ENCODE measurements at regions not wholly inside any gene's neighbourhood (a gene's known extent, or its start where the extent isn't known, plus 50 kb on each side); places are given as distances from the start of the nearest gene placed in this dataset.

- no peak for TF ChIP-seq CTCF (conservative IDR thresholded peaks at IDR 0.05; ENCODE audit: low read length)
- no peak for TF ChIP-seq EZH2phosphoT487 (IDR thresholded peaks at IDR 0.05; ENCODE audit: borderline replicate concordance)
These were observed 150.1 kb downstream of the PLPP3 start for GRCh38 chr1:56429288-56429687.

Data from Loucy (cell line).